ENCODE measurements at regions not wholly inside any gene's neighbourhood (a gene's known extent, or its start where the extent isn't known, plus 50 kb on each side); places are given as distances from the start of the nearest gene placed in this dataset.

- no peaks in the 10 kb centered on the region for H3K4me1 ChIP-seq (ENCODE audit: control insufficient read depth, insufficient read depth, low read length)
- H3K27me3 Mint-ChIP-seq (ENCODE audit: low read depth in 2 of 2): no peaks in the 10 kb centered on the region
- H3K4me3 ChIP-seq (ENCODE audit: low read length): no peak overlapping the region
- WGBS (ENCODE audit: insufficient coverage): 93% methylated on average over 5 of the region's 5 CpGs
- H3K27ac ChIP-seq (ENCODE audit: low read length): no peak overlapping the region
- no peak for TF ChIP-seq CTCF (IDR thresholded peaks at IDR 0.05)
- intact Hi-C loops (cut with micrococcal nuclease): no loop called here
- peaks cover 16 to 17% of the 10 kb centered on the region in 2 donors for H3K9me3 Mint-ChIP-seq
- H3K27ac Mint-ChIP-seq: no peak overlapping the region
- DNase-seq (no peak), ATAC-seq (no peak)
- H3K4me3 Mint-ChIP-seq: no peak overlapping the region
- H3K36me3 Mint-ChIP-seq: peaks cover 5% of the 10 kb centered on the region
- no peaks in the 10 kb centered on the region for H3K4me1 Mint-ChIP-seq
- H3K36me3 ChIP-seq (ENCODE audit: control insufficient read depth, insufficient read depth, low read length): no peaks in the 10 kb centered on the region
- H3K27me3 ChIP-seq (ENCODE audit: control insufficient read depth, insufficient read depth, low read length): no peaks in the 10 kb centered on the region
- H3K9me3 ChIP-seq (ENCODE audit: control insufficient read depth, insufficient read depth, low read length): peaks cover 2% of the 10 kb centered on the region
These were observed 681.1 kb upstream of the AUTS2 start for GRCh38 chr7:68917041-68917651.

GRCh38 chr7:68918621-68919020, 679.7 kb upstream of the AUTS2 start:
- Mint-ChIP-seq H3K4me1 (no peaks in the 10 kb centered on the region), H3K36me3 (peaks cover 5% of the 10 kb centered on the region), H3K27me3 (ENCODE audit: low read depth in 2 of 2) (no peaks in the 10 kb centered on the region), H3K9me3 (peaks cover 13 to 22% of the 10 kb centered on the region in 2 donors), H3K4me3 (no peak overlapping the region), H3K27ac (no peak overlapping the region)
- ATAC-seq (no peak), DNase-seq (no peak)
- H3K4me3 ChIP-seq (ENCODE audit: low read length): no peak overlapping the region
- no peaks in the 10 kb centered on the region for H3K4me1 ChIP-seq (ENCODE audit: control insufficient read depth, insufficient read depth, low read length)
- intact Hi-C loops (cut with micrococcal nuclease): no loop called here
- H3K27me3 ChIP-seq (ENCODE audit: control insufficient read depth, insufficient read depth, low read length): no peaks in the 10 kb centered on the region
- TF ChIP-seq CTCF (IDR thresholded peaks at IDR 0.05): no peak
- H3K36me3 ChIP-seq (ENCODE audit: control insufficient read depth, insufficient read depth, low read length): no peaks in the 10 kb centered on the region
- peaks cover 2% of the 10 kb centered on the region for H3K9me3 ChIP-seq (ENCODE audit: control insufficient read depth, insufficient read depth, low read length)
- 80% methylated on average over 2 of the region's 2 CpGs for WGBS (ENCODE audit: insufficient coverage)
- H3K27ac ChIP-seq (ENCODE audit: low read length): no peak overlapping the region

- Histone ChIP-seq H3K4me3 (ENCODE audit: low read length) (no peak overlapping the region), H3K27me3 (ENCODE audit: control insufficient read depth, insufficient read depth, low read length) (no peaks in the 10 kb centered on the region), H3K27ac (ENCODE audit: low read length) (no peak overlapping the region), H3K9me3 (ENCODE audit: control insufficient read depth, insufficient read depth, low read length) (peaks cover 3% of the 10 kb centered on the region), H3K4me1 (ENCODE audit: control insufficient read depth, insufficient read depth, low read length) (no peaks in the 10 kb centered on the region), H3K36me3 (ENCODE audit: control insufficient read depth, insufficient read depth, low read length) (no peaks in the 10 kb centered on the region)
- no peaks in the 10 kb centered on the region for H3K4me1 Mint-ChIP-seq
- peaks cover 15 to 25% of the 10 kb centered on the region in 2 donors for H3K9me3 Mint-ChIP-seq
- no peak overlapping the region for H3K4me3 Mint-ChIP-seq
- intact Hi-C loops (cut with micrococcal nuclease): no loop called here
- no peak for ATAC-seq
- no peaks in the 10 kb centered on the region for H3K27me3 Mint-ChIP-seq (ENCODE audit: low read depth in 2 of 2)
- no peak overlapping the region for H3K27ac Mint-ChIP-seq
- 39% methylated on average over 7 of the region's 8 CpGs for WGBS (ENCODE audit: insufficient coverage)
- no peaks in the 10 kb centered on the region for H3K36me3 Mint-ChIP-seq
- TF ChIP-seq CTCF (IDR thresholded peaks at IDR 0.05): no peak
- DNase-seq: no peak
These were observed 675.4 kb upstream of the AUTS2 start for GRCh38 chr7:68922850-68923249.

GRCh38 chr7:68925241-68925640, 673.0 kb upstream of the AUTS2 start:
- no peaks in the 10 kb centered on the region for H3K27me3 ChIP-seq (ENCODE audit: control insufficient read depth, insufficient read depth, low read length)
- H3K4me3 ChIP-seq (ENCODE audit: low read length): no peak overlapping the region
- H3K9me3 ChIP-seq (ENCODE audit: control insufficient read depth, insufficient read depth, low read length): peaks cover 6% of the 10 kb centered on the region
- H3K4me3 Mint-ChIP-seq: no peak overlapping the region
- ATAC-seq (no peak), DNase-seq (no peak)
- H3K27ac ChIP-seq (ENCODE audit: low read length): no peak overlapping the region
- intact Hi-C loops (cut with micrococcal nuclease): no loop called here
- H3K4me1 ChIP-seq (ENCODE audit: control insufficient read depth, insufficient read depth, low read length): no peaks in the 10 kb centered on the region
- WGBS (ENCODE audit: insufficient coverage): 88% methylated on average over 6 of the region's 6 CpGs
- TF ChIP-seq CTCF (IDR thresholded peaks at IDR 0.05): no peak
- H3K27ac Mint-ChIP-seq: no peak overlapping the region
- H3K36me3 Mint-ChIP-seq: no peaks in the 10 kb centered on the region
- H3K36me3 ChIP-seq (ENCODE audit: control insufficient read depth, insufficient read depth, low read length): no peaks in the 10 kb centered on the region
- no peaks in the 10 kb centered on the region for H3K27me3 Mint-ChIP-seq (ENCODE audit: low read depth in 2 of 2)
- no peaks in the 10 kb centered on the region for H3K4me1 Mint-ChIP-seq
- peaks cover 16 to 23% of the 10 kb centered on the region in 2 donors for H3K9me3 Mint-ChIP-seq

Data from natural killer cell (primary cell).